Body of pancreas (tissue), 4 donors: ENCODE measurements at regions not wholly inside any gene's neighbourhood (a gene's known extent, or its start where the extent isn't known, plus 50 kb on each side); places are given as distances from the start of the nearest gene placed in this dataset.

Experiments used
- CTCF ChIP-seq, 7 experiments: fragments of 450-650 bp in 4 of 7; fragments of 200-600 bp in 3 of 7; sonication (generic) in 3 of 7; IDR thresholded peaks; one replicate each; pipeline ENCODE4 v1.5.1; 2016 to 2019; ENCODE audit warnings: antibody characterized with exemption in 7 of 7
- POLR2A ChIP-seq, 3 donors: fragments of 450-650 bp; IDR thresholded peaks; one replicate each; pipeline ENCODE4 v1.6.1; 2016; ENCODE audit warnings: antibody characterized with exemption in 3 of 3, mild to moderate bottlenecking in 2 of 3

- TF ChIP-seq CTCF (IDR thresholded peaks at IDR 0.05) (no peak), POLR2A (IDR thresholded peaks at IDR 0.05) (no peak)
Observed at GRCh38 chr11:37402663-37403062, 804.6 kb upstream of the RAG2 start.
